Activated T-cell treated with anti-CD3 and anti-CD28 coated beads, Interleukin-2, amount 50 U/mL, for 1 hour (primary cell): ENCODE measurements at regions not wholly inside any gene's neighbourhood (a gene's known extent, or its start where the extent isn't known, plus 50 kb on each side); places are given as distances from the start of the nearest gene placed in this dataset.
"Not testable (repeated sequence)": the region's sequence is repeated elsewhere in the genome, so short reads cannot be mapped to it uniquely, and the experiment has no call there.

Experiments
- DNase-seq: peaks from one replicate; pipeline ENCODE4 v3.0.0-alpha.2; 2020

DNA sequence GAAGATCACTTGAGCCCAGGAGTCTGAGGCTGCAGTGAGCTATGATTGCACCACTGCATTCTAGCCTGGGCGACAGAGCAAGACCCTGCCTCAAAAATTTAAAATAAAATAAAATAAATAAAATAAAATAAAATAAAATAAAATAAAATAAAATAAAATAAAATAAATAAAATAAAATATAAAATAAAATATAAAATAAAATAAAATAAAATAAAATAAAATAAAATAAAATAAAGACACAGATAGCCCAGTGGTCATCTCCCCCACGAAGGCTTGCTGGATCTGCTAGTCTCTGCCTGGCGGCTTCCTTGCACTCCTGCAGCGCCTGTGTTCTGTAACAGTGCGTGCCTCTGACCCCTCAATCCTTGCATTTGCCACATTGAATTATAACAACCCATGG is 76.8 kb upstream of the PWP1 start:
- not testable (repeated sequence) for DNase-seq

GRCh38 chr12:107610021-107610859 is 75.4 kb upstream of the PWP1 start:
- no peak for DNase-seq

DNA sequence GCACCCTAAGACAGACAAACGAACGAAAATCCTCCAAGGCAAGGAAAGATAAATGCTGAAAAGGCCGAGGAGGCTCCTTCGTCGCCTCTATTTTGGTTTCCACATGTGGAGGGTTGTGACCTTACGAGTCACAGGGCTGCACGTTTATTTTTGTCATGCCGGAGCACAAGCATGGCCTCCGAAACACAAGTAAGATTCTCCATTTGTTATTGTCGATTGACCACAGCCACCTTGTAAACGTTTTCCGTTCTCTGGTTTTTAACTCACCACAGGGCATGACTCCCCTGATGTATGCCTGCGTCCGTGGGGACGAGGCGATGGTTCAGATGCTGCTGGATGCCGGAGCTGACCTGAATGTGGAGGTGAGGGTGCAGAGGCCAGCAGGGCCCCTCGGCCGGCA is 73.1 kb upstream of the PWP1 start:
- no peak for DNase-seq

DNA sequence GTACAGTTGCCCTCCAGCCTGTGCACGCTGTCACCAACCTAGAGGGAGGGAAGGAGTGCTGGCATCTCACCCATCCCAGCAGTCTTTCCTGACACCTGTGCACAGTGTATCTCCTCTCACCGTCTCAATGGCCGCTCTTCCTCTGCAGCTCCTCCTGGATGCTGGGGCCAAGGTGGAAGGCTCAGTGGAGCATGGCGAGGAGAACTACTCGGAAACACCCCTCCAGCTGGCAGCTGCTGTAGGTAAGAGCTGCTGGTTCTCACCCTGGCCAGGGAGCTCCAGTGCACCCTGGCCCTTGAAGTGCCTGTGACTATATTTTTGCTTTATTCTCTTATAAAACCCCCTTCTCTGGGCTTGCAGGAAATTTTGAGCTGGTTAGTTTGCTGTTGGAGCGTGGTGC is 68.7 kb upstream of the PWP1 start:
- DNase-seq: no peak

DNA sequence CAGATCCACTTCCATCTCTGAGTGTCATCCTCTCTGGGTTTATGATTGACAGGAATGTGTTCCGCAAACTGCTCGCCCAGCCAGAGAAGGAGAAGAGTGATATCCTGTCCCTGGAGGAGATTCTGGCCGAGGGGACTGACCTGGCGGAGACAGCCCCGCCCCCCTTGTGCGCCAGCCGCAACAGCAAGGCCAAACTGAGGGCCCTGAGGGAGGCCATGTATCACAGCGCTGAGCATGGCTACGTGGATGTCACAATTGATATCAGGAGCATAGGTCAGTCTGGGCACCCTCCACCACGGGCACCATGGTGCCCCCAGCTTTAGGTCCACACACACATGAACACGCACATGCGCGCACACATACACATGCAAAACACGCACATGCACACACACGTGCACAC is 67.5 kb upstream of the PWP1 start:
- DNase-seq: no peak

- DNase-seq: no peak
These were observed 65.8 kb upstream of the PWP1 start for GRCh38 chr12:107619831-107620230.

DNA sequence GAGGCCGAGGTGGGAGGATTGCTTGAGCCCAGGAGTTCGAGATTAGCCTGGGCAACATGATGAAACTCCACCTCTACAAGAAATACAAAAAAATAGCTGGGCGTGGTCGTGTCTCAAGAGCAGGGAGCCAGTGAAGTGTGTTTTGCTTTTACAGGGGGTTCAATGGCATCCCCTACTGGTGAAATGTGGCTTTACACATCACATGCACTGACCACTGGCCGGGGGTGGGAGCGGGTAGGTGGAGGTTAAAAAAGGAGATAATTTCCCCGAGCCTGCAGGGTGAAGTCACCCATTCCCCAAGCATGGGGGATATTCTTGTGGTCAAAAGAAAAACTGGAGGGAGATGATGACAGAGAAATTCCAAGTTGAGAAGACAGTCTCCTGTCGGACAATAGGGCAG is 63.6 kb upstream of the PWP1 start:
- DNase-seq: no peak

DNA sequence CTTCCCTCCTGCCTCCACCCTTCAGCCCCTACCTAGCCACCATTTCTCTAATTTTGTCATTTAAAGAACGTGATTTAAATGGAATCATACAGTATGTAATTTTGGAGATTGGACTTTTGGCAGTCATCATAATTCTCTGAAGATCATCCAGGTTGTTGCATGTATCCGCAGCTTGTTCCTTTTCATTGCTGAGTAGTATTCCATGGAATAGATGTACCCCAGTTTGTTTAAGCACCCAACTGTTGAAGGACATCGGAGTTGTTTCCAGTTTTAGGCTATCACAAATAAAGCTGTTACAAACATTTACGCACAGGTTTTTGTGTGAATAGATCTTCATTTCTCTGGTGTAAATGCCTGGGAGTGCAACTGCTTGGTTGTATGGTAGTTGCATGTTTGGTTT is 61.1 kb upstream of the PWP1 start:
- no peak for DNase-seq

GRCh38 chr12:107631715-107632114 is 53.9 kb upstream of the PWP1 start:
- DNase-seq: no peak

GRCh38 chr12:107632246-107632645 is 53.4 kb upstream of the PWP1 start:
- DNase-seq: no peak

DNA sequence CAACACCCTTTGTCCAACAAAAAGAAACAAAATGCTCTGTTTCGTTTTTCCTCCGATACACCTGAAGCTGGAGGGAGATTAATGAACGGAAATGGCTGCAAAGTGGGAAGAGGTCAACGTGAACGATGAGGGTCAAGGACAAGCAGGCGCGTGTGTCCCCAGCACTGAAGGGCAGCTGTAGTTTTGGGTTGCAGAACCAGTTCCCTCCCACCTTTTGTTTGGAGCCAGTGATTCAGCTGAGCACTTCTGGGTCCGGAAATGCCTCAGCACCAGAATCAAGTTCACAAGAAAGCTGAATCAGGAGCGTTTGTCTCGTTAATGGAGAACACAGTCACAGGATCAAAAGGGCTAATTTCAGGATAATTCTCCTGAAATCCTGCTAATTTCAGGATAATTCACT is 51.1 kb upstream of the PWP1 start:
- DNase-seq: no peak

DNA sequence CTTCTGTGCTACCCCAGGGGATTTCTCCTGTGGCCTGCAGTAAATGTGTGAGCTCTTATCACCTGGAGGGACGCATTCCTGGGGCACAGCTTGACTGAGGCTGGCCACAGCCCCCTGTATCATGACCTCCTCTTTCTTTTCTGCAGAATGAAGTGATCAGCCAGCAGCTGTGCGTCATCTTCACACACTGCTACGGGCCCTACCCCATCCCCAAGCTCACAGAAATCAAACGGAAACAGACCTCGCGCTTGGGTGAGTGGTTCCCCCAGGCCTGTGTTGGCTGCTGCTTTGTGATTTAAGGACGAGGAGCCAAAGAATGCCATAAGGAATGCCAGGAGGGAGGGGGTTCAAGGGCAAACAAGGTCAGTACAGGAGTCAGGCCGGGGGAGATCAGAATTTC is 50.5 kb upstream of the PWP1 start:
- no peak for DNase-seq
